ENCODE measurements at regions not wholly inside any gene's neighbourhood (a gene's known extent, or its start where the extent isn't known, plus 50 kb on each side); places are given as distances from the start of the nearest gene placed in this dataset.

- intact Hi-C loops (cut with DNase I), result no loop called here
- DNase-seq (ENCODE audit: low spot score), result no peak
- ATAC-seq, result no peak
These were observed 309.3 kb downstream of the TCERG1L start for GRCh38 chr10:131002031-131002861.

- no peak for ATAC-seq
- no peak for DNase-seq (ENCODE audit: low spot score)
- intact Hi-C loops (cut with DNase I), result no loop called here
These were observed 308.1 kb downstream of the TCERG1L start for GRCh38 chr10:131003455-131003854.

DNA sequence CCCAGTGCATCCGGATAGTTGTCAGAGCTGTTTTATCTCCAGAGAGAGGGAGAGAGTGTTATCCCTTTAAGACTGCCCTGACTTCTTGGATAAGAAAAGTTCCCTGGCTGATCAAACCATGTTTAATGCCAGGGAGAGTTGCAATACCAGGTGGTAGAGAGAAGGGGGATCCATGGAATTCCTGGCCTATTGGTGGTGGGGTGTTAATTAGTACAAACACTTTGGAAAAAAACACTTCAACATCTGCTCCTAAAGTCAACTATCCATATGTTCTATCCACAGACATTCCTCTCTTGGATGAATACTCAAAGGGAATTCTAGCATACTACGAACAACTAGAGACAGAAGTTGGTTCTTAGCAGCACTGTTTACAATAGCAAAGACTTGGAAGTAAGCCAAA, 307.2 kb downstream of the TCERG1L start:
- DNase-seq (ENCODE audit: low spot score) (no peak), ATAC-seq (no peak)
- intact Hi-C loops (cut with DNase I), result no loop called here

- no peak for DNase-seq (ENCODE audit: low spot score)
- ATAC-seq, result no peak
- intact Hi-C loops (cut with DNase I), result no loop called here
These were observed 304.9 kb downstream of the TCERG1L start for GRCh38 chr10:131006458-131007256.

GRCh38 chr10:131009791-131010190, 301.7 kb downstream of the TCERG1L start:
- intact Hi-C loops (cut with DNase I), result no loop called here
- ATAC-seq, result no peak

DNA sequence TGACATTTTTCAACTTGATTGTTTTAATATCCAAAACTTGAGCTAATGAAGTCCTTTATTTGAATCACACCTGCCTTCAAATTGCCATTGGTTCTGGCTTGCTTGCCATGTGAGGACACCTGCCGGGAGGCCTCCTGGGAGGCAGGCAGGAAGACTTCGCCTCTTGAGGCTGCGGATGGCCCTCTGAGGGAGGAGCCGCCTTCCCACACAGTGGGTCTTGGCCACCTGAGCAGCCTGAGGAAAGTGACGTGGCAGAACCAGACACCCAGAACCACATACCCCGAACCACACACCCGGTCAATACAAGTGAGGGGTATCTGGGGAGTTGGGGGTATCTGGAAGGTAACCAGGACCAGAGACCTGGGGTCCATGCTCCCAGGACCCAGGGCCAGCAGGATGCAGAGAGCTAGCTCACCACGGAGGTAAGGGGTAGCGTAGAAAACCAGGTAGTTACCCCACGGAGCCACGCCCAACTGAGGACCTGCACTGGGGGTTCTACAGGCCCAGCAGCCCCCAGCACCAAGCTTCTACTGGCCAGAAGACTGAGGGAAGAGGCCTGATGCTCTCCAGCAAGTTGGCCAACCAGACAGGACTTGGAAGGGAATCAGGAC, 300.5 kb downstream of the TCERG1L start:
- intact Hi-C loops (cut with DNase I), result no loop called here
- DNase-seq (ENCODE audit: low spot score) (no peak), ATAC-seq (no peak)

More at GRCh38 chr10:131009791-131010190, 301.7 kb downstream of the TCERG1L start:
- DNase-seq (ENCODE audit: low spot score), result no peak

- ATAC-seq, result no peak
- intact Hi-C loops (cut with DNase I), result no loop called here
- DNase-seq (ENCODE audit: low spot score), result no peak
These were observed 299.4 kb downstream of the TCERG1L start for GRCh38 chr10:131011936-131012640.

GRCh38 chr10:131012641-131012985, 298.9 kb downstream of the TCERG1L start:
- DNase-seq (ENCODE audit: low spot score) (no peak), ATAC-seq (no peak)
- intact Hi-C loops (cut with DNase I), result no loop called here

- DNase-seq (ENCODE audit: low spot score) (no peak), ATAC-seq (no peak)
- intact Hi-C loops (cut with DNase I), result no loop called here
These were observed 298.1 kb downstream of the TCERG1L start for GRCh38 chr10:131013281-131013912.

- intact Hi-C loops (cut with DNase I), result no loop called here
These were observed 297.2 kb downstream of the TCERG1L start for GRCh38 chr10:131014271-131014670.

DNA sequence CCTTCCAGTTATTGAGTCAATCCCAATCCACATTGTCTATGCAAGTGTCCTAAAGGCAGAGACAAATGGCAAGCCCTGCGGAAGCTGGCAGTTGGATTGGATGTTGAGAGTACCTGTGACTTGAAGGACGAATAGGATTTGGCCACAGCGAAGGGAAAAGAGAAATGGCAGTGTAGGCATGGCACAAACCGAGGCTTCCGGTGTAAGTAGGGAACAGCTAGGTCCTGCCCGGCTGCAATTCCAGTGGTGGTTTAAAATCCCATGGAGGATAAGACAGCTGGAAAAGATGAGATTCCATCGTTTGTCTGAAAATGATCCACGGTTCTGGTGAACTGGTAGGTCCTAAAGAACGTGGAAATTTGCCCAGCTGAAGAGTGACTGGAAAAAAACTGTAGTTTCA, 296.2 kb downstream of the TCERG1L start:
- intact Hi-C loops (cut with DNase I), result no loop called here
- ATAC-seq (no peak), DNase-seq (ENCODE audit: low spot score) (no peak)

More at GRCh38 chr10:131014271-131014670, 297.2 kb downstream of the TCERG1L start:
- no peak for ATAC-seq
- DNase-seq (ENCODE audit: low spot score), result no peak

DNA sequence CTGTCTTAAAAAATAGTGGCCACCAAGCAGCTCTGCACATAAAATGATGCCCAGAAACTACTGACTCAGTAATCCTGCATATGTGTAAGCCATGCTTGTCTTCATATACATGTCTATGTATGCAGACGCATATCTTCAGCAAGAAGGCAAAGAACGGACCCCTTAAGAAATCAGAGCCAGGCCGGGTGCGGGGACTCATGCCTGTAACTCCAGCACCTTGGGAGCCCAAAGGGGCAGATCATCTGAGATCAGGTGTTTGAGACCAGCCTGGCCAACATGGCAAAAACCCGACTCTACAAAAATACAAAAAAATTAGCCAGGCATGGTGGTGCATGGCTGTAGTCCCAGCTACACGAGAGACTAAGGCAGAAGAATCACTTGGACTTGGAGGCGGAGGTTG, 295.0 kb downstream of the TCERG1L start:
- DNase-seq (ENCODE audit: low spot score) (no peak), ATAC-seq (no peak)
- intact Hi-C loops (cut with DNase I), result no loop called here

- intact Hi-C loops (cut with DNase I), result no loop called here
- ATAC-seq (no peak), DNase-seq (ENCODE audit: low spot score) (no peak)
These were observed 293.8 kb downstream of the TCERG1L start for GRCh38 chr10:131017566-131018285.

- ATAC-seq (no peak), DNase-seq (ENCODE audit: low spot score) (no peak)
- intact Hi-C loops (cut with DNase I), result no loop called here
These were observed 292.5 kb downstream of the TCERG1L start for GRCh38 chr10:131018886-131019500.

DNA sequence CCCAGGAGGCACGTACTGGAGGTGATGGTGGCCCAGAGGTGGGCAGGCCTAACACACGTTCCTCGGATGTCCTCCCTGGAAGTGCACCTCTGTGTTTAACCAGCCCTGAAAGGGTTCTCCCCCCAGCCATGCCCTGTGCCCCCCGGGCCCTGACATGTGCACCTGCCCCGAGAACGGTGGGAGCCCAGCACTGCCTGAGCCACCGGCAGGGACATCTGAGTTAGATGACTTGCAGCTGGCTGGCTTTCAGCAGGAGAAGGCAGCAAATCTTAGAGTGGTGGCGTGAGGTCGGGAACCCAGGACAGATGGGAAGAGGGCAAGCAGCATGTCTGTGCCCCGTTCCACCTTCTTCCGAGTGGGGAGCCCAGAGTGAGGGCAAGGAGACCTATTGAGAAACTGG, 291.8 kb downstream of the TCERG1L start:
- intact Hi-C loops (cut with DNase I), result no loop called here
- ATAC-seq (no peak), DNase-seq (ENCODE audit: low spot score) (no peak)

DNA sequence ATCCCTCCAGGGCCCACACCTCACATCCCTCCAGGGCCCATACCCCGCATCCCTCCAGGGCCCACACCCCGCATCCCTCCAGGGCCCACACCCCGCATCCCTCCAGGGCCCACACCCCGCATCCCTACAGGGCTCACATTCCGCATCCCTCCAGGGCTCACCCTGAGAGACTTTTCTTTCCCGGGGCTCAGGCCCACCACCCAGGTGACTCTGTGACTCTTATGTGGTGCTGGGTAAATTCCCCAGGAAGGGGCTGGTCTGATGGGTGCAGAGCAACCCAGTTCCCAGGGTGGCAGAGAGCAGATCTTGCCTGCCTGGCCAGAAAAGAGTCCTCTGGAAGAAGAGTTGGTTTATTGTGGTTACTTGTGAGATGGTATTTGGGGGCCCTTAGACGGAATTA, 290.7 kb downstream of the TCERG1L start:
- intact Hi-C loops (cut with DNase I), result no loop called here
- DNase-seq (ENCODE audit: low spot score), result no peak
- no peak for ATAC-seq

DNA sequence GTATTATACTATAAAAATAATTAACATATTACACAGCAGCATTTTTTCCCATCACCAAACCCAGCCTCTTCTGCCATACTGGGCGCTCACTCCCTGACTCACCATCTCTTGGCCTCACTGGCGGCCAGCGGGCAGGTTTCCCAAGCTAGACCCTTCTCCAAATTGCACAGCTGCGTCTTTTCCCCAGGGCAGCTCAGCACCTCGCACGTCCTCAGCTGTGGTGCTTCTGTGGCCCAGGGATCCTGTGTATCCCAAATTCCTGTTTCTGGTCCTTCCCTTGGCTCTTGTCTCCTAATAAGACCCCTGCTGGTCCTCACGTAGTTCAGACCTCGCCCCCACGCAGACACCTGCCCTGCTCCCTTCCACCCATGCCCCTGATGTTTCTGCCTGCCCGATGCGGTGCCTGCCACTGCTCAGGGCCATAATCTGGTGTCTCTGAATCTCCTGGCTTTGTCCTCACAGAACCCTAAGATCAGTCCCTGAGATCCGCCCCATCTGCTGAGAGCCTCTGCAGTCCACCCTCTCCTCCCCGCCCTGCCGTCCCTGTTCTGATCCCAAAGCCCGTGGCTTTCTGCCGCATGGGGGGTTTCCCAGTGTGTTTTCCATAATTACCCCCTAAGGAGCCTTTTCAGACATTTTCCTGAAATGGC, 290.1 kb downstream of the TCERG1L start:
- DNase-seq (ENCODE audit: low spot score), result no peak
- no peak for ATAC-seq

More for the DNA sequence above, 290.1 kb downstream of the TCERG1L start:
- intact Hi-C loops (cut with DNase I), result no loop called here
